Prostate gland (tissue), 2 donors: ENCODE measurements at regions not wholly inside any gene's neighbourhood (a gene's known extent, or its start where the extent isn't known, plus 50 kb on each side); places are given as distances from the start of the nearest gene placed in this dataset.

ENCODE experiments used
- POLR2A ChIP-seq: fragments of 450-650 bp; IDR thresholded peaks from one replicate; pipeline ENCODE4 v1.6.1; 2016; ENCODE audit warnings: antibody characterized with exemption, mild to moderate bottlenecking
- TF ChIP-seq, protein P1 (sequence below), 4 experiments: fragments of 200-600 bp in 2 of 4; fragments of 450-650 bp in 2 of 4; sonication (generic) in 2 of 4; IDR thresholded peaks; 1 replicate in 3 of 4; 2 replicates in 1 of 4; pipeline ENCODE4 v1.5.1; 2016 to 2019; ENCODE audit warnings: antibody characterized with exemption in 4 of 4, mild to moderate bottlenecking in 2 of 4, moderate library complexity in 2 of 4

DNA sequence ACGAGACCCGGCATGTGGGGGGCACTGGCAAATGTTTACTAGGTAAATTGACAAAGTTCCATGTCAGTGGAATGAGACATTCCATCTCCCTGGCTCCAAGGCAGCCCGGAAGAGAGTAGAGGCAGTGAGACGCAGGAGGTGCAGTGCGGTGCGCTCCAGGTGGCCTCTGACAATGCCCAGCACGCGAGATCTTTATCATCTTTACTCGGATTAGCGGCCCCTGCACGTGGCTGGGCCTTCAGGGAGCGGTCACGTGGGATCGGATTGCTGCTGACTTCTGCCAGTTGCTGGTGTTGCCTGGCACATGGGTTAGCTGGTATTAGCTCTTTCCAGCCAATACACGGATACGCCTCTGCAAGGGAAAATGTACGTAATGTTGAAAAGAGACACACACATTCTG is 151.2 kb upstream of the ALKAL2 start:
- TF ChIP-seq, protein P1, sequence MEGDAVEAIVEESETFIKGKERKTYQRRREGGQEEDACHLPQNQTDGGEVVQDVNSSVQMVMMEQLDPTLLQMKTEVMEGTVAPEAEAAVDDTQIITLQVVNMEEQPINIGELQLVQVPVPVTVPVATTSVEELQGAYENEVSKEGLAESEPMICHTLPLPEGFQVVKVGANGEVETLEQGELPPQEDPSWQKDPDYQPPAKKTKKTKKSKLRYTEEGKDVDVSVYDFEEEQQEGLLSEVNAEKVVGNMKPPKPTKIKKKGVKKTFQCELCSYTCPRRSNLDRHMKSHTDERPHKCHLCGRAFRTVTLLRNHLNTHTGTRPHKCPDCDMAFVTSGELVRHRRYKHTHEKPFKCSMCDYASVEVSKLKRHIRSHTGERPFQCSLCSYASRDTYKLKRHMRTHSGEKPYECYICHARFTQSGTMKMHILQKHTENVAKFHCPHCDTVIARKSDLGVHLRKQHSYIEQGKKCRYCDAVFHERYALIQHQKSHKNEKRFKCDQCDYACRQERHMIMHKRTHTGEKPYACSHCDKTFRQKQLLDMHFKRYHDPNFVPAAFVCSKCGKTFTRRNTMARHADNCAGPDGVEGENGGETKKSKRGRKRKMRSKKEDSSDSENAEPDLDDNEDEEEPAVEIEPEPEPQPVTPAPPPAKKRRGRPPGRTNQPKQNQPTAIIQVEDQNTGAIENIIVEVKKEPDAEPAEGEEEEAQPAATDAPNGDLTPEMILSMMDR (IDR thresholded peaks at IDR 0.05): no peak
- TF ChIP-seq POLR2A: no peak
